Amniotic epithelial cell (primary cell): ENCODE measurements at regions not wholly inside any gene's neighbourhood (a gene's known extent, or its start where the extent isn't known, plus 50 kb on each side); places are given as distances from the start of the nearest gene placed in this dataset.

Experiments
- DNase-seq: peaks from one replicate; pipeline ENCODE4 v3.0.0-alpha.2; 2010; ENCODE audit warnings: low read depth

DNA sequence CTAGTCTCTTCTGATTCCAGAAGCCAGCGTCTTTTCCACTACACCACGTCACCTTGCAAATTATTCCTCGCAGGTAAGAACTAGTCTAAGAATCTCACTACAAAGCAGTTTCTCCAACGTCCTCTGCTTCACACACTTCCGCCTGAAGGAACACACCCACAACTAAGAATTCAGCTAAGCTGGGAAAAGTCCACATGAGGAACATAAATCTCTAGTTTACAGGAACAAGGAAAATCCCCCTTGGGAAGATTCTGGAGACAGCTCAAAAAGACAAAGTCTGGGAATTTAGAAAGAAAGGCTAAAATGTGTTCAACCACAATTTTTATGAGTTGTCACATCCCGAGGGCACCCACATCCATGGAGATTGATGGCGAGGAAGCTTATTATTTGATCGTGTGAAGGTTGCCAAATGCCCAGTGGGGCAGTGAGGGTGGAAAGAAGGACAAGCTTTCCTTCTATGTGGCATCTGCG, 780.2 kb upstream of the TBX3 start:
- DNase-seq: no peak

DNA sequence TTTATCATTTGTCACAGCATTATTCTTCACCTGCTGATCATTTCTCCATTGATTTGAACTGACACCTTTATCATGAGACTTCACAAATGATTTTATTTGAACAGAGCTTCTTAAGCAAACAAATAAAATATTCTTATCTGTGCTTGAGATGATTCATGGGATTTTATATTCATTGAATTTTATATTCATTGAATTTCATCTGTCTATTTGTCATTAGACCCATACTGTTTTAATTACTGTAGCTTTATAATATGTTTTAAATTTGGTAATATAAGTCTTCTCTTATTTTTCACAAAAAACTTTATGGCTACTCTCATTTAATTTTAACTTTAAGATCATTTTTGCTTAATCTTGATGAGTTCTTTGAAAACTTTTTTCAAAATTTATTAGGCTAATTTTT, 777.4 kb upstream of the TBX3 start:
- no peak for DNase-seq

DNA sequence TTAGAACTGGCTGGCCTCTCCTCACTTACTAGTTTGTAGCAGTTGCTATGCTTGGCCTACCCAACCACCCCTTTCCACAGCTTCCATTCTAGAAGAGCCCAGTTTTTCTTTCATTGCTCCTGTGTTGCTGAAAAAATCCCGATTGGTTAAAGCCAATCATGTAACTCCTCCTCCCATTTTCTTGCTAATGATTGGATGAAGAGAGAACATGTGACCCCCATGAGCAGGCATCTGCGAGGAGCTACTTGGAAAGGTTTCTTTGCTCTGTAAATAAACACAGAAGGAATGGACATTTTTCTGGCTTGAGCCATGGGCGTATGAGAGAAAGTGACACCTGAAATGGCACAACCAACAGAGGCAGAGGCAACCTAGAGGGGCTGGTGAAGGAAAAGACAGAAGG, 773.8 kb upstream of the TBX3 start:
- DNase-seq: no peak

DNA sequence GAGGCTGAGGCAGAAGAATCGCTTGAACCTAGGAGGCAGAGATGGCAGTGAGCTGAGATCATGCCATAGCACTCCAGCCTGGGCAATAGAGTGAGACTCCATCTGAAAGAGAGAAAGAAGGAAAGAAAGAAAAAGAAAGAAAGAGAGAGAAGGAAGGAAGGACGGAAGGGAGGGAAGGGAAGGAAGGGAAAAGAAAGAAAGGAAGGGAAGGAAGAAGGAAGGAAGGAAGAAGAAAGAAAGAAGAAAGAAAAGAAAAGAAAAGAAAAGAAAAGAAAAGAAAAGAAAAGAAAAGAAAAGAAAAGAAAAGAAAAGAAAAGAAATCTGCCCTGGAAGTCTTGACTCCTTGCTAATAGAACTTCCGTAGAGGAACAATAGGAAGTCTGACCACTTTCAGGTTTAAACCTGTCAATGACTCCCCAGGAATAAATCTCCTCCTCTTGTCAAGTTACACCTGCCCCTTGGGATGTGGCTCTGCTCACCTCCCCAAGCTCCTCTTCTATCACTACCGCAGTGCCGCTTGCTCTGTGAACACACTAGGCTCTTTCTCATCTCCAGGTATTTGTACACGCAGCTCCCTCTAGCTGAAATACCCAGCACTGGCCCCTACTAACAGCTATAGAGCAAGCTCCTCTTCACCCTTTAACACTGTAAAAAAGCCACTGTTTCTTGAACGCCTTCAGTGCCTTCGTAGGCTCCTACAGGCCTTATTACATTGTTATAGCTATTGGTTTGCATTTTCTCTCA, 773.1 kb upstream of the TBX3 start:
- DNase-seq: no peak

DNA sequence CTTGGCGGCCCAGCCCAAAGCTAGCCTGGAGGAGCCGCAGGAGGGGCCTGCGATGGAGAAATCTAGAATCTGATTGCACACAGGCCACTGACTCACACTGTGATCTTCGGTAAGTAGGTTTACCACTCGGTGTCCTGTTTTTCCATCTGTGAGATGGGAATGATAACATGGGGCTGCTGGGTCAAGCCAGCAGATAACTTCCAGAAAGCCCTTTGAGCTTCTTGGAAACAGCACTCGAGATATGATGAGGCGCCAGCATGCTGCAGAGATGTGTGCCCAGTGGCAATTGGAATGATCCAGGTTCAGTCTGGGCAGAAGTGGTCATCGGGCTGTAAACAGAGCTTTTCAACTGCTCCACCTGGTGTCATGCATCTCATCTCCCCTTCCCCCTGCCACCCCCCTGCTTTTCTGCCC, 771.3 kb upstream of the TBX3 start:
- peak; percentile 88 for DNase-seq

DNA sequence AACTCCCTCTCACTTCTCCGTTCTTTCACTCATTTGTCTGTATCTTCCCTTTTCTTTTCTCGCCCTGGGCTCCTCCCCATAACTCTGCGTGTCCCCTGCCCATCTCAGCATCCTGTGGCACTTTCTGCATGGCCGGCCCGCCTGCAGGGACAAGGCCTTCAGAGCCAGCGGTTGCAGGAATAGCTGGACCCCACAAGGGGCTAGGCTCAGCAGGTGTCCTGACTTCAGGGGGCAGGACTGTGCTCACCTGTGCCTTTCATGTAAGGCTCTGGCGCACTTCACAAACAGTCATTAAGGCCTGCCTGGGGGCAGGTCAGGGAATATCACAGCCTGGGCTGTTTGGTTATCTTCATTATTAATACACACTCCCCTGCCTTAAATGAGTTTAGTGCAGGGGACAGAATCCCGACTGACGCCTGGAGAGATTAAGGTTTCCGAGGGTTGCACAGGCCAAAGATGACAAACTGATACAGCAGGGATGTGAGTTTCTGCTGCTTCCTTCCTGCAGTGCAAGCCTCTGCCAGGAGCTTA, 768.8 kb upstream of the TBX3 start:
- no peak for DNase-seq

DNA sequence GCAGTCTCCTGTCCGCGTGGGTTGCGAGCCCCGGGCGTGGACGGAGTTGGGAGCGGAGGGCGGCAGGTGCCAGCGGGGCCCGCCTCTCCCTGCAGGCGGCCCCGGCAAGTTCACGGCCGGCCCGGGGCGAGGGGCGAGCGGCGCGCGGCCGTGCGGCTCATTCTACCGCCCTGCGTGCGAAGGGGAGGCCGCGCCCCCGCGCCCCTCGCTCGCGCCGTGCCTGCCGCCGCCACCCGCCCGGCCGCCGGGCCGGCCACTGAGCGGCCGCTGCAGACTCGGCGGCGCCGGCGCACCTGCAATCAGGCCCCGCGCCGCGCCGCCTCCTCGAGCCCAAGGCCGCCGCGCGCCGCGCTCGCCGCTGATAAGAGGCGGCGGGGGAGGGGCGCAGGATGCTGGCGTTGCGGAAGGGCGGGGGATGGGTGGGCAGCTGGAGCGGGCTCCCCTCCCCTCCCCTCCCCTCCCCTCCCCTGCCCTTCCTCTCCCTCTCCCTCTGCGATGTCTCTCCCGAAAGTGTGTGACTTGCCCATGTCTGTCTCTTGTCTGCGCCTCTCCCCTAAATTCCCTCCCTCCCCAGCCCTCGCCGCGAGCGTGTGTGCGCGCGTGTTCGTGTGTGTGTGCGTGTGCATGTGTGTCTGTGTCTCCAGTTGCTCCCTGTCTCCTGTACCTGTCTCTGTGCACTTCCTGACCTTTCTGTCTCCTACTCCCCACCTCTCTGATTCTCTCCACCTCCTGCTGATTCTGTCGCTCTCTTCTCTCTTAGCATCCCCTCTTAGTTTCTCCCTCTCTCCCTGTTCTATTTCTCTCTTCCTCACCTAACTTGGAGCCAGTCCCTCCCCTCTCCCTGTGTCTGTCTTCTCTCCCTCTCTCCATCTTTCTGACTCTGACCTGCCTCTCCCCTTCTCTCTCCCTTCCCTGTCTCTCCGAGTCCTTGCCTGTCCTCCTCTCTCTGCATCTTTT, 768.1 kb upstream of the TBX3 start:
- DNase-seq: peak; percentile 29

DNA sequence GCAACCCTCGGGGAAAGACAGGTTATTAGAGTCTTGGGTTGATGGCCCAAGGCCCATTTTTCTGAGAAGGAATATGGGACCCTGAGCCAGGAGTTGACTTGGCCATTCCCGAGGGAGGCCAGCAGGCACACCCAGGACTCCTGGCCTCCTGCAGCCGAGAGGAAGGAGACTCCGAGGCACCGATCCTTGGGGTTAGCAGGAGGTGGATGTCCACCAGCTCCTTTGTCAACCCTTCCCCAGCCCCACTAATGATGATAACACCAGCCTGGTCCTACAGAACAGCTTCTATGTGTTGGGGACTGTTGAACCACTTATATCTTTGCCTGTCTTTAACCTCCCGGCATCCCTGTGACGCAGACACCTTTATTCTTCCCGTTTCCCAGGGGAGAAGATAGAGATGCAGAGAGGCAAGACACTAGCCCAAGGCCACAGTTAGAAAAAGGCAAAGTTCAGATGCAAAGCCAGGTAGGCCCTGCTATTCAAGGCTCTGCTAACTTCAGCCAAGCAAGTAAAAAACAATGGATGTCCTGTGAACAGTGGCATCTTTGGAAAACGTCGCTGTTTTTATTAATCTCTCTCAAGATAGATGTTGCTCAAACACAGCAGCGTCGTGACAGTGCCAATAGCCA, 767.3 kb upstream of the TBX3 start:
- no peak for DNase-seq

DNA sequence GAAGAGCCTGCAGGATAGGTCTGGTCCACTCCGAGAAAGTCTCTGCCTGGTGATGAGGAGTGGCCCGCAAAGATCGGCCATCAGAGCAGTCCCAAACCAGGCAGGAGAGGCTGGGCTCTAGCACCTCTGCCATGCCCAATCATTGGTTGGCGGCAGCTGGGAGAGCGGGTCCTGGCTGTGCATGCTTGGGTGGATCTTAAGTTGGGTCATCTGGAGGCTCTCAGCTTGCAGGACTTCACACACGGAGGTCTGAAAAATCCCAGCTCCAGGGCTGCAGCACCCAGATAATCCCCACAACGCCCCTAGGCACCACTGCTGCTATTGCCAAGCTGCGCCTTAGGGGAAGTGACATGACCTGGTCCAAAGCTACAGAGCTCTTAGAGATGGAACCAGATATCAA, 766.7 kb upstream of the TBX3 start:
- no peak for DNase-seq

DNA sequence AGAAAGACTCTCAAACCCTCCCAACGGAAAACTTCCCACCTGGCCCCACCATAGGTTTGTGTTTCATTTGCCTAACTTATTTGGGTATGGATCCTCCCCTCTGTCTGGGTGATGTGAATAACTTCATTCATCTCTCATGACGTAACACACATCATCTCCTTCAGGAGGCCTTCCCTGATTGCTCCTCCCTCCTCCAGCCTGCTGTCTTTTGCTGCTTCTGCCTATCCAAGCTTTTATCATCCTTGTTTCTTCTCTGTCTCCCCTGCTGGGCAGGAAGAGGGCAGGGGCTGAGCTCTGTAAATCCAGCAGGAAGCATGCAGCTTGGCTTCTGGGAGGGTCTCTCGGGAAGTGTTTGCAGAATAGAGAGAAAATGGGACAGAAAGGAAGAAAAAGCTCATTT, 766.0 kb upstream of the TBX3 start:
- no peak for DNase-seq

DNA sequence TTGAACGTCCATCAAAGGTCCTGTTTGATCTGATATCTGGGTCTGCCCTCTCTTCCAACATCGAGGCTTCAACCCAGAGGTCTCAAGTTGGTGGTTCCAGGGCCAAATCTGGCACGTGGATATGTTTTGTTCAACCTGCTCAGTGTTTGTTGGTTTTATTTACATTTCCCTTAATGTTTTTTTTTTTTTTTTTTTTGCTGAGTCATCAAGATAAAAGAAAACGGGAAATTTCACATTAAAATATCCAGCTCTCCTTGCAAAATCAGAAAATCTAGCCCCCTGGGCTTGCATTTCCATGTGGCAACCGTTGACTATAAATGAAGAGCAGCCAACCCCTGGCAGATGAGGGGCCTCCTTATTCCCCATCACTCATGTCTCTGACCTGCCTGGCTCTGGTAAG, 765.6 kb upstream of the TBX3 start:
- DNase-seq: no peak

DNA sequence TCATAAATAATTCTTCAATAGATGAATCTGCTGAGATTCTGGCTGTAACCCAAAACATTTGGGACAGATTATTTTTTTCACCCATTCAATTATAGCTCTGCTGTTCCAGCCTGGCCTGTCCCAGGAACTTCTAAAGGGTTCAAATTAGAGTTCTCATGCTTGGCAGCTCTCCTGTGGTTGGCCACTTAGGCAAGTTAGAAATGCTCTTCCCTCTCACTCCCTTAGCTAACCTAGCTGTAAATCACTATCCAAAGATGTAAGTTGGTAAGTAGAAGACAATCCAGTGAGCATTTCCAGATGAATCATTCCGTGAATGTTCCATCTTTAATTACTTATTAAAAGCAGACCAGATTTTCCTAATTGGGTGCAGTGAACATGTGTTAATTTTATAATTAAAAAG, 760.4 kb upstream of the TBX3 start:
- peak; percentile 41 for DNase-seq

DNA sequence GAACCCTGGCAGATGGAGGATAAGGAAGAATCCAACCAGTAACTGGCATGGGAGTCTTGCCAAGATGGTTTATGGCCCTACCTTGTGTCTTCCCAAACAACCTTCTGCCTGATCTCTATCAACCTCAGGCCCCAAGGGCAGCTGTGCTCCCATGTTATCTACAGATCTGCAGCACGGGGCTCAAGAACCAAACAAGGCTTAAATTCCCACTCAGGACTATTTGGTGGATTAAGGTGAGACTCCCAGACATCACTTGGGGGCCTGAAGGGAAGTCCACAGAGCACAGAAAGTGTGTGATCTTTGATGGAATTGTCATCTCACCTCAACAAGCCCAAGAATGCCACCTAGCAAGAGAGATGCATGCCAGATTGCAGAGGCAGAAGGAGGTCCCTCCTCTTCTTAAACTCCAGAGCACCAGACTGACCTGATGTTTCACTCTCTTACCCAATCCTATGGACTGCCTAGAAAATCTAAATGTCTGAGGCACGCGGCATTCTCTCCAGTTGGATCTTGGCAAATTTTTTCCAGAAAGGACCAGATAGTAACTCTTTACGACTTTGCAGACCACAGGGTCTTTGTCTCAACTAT, 759.5 kb upstream of the TBX3 start:
- no peak for DNase-seq

DNA sequence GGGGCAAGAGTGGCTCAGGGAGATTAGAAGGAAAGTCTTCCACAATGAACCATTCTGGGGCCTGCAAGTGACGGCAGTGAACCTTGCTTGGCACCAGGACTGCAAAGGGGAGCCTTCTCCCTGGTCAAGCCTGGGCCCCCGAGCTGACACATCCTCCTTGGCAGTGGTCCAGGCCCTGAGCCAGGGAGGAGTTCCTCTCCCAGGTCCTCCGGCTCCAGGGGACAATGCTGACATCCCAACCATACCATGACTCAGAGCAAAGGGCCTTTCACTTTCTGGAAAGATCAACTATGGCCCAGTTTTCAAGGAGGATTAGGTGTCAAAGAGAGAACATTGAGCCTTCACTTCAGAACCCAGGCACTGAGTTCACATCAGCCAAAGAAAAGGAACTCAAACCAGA, 756.5 kb upstream of the TBX3 start:
- peak; percentile 37 for DNase-seq

DNA sequence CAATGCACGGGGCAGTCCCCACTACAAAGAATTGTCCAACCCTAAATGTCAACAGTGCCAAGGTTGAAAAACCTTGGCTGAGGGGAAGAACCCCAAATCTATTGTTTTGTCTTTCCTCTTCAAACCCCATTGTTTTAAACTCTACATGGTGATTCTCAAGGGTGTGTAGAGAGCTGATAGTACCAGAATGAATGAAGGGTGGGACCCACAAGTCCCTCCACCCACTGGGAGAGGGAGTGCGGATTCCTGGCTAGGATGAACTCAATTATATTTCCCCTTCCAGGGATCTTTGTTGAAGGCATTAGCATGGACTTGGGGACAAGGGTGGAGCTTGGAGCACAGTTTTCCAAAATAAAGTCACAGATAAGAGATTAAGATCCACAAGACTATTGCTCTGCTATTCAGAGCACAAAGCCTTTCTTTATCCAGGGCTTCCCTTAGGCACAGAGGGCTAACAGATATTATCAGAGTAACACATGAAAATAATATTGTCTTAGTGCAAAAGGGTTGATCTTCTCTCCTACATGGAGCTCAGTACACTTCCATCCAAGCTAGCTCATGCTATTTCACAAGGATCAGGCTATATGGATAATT, 755.1 kb upstream of the TBX3 start:
- DNase-seq: no peak

DNA sequence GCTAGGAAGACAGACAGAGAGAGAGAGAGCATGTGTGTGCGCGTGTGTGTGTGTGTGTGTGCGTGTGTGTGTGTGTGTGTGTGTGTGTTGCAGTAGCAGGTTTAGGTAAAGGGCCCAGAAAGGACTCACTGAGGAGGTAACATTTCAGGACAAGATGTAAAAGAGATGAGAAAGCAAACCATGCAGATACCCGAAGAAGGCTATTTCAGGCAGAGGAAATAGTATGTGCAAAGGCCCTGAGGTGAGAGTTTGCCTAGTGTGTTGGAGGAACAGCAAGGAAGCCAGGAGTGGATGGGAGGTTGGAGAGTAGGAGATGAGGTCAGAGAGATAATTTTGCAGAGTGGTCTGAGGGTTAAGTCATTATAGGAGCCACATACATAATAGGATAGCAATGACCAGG, 754.3 kb upstream of the TBX3 start:
- no peak for DNase-seq

DNA sequence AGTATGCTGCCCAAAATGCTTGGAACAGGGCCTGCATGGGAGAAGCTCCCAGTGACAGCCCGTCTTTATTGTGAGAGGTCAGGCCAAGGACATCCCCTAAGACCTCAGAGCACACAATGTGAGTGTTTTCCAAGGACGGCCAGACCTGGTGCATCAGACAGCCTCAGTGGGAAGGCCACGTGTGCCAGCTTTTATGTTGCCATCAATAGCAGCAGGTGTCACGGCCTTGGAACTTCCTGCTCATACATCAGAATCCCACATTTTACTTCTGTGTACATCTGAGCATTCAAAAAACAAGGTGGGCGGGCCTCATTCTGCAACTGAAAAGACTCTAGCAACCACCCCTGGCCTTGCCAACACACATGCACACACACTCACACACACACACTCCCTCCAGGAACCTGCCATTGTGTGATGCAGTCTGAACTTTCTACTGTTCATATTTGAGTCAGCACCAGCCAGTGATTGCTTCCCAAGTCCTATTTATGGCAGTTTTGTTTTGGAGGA, 753.1 kb upstream of the TBX3 start:
- no peak for DNase-seq

DNA sequence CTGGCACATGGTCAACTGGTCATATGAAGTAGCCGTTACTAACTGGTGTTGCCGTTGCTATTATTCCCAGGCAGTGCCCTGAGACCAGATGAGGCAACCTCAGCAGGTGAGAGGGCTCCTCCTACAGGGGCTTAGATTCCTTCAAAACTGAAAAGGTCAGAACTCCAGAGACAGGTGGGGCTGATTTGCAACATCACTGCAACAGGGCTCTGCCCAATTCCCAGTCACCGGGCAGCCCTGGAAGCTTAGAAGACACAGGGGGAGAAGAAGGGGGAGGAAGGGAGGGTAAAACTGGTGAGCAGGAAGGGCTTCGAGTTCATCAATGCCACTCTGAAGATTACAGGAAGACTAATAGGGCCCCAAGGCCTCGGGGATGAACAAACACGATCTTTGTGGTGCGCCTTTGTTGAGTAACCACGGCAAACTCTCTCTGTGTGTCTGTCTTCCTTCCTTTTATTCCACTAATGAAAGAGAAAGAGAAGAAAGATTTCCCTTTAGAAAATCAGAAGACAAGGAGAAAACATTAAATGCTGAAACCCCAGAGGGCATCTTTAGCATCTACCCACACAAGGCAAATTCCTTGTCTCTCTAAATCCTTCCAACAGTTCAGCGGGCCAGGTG, 749.1 kb upstream of the TBX3 start:
- peak; percentile 54 for DNase-seq

DNA sequence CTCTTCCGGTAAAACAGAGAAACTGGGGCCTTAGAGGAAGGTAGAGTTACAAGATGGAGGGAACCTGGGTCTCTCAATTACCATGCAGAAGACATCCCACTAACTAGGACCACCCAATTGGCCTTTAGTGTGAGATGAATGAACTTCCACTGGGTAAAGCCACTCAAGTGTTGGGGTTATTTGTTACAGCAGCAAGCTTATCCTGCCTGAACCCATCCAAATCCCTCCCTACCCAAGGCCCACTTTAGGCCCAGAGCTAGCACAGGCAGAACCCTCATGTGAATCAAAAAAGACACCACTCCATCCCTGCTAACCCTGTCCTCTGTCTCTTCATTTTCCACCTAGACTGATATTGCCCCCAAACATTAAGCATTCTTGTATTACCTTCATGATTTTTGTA, 746.7 kb upstream of the TBX3 start:
- DNase-seq: no peak

DNA sequence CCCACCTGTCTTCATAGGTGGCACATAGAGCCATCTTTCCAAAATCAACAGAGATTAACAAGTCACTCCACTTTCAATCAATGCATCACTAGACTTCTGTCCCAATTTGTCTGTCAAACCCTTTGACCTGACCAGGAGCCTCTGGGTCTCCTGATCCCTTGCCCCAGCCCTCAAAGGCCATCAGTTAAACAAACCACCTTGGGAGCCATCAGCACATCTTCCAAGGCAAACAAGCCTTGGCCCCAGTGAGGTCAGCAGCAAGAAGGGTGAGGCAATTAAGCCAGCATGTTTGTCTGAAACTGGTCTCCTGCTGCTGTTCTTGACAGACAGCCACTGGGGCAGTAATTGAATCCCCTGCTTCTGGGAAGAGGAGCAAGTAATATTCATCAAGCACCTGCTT, 742.8 kb upstream of the TBX3 start:
- no peak for DNase-seq

DNA sequence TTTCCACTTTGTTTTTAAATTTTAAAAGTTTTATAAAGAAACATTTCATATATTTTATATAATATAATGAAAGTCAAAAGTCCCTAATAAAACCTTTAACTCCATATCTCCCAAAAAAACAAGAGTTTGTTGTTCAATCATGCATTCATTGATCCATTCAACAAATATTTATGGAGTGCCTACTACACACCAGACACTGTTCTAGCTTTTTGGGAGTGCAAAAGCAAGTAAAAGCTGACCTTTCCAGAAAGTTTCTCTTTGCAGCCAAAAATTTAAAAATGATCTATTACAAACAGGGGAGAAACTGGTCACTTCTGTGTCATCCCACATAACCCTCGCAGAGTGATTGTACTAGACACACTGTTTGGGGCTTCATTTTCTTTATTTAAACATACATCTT, 740.0 kb upstream of the TBX3 start:
- no peak for DNase-seq
